ENCODE measurements at regions not wholly inside any gene's neighbourhood (a gene's known extent, or its start where the extent isn't known, plus 50 kb on each side); places are given as distances from the start of the nearest gene placed in this dataset.

DNA sequence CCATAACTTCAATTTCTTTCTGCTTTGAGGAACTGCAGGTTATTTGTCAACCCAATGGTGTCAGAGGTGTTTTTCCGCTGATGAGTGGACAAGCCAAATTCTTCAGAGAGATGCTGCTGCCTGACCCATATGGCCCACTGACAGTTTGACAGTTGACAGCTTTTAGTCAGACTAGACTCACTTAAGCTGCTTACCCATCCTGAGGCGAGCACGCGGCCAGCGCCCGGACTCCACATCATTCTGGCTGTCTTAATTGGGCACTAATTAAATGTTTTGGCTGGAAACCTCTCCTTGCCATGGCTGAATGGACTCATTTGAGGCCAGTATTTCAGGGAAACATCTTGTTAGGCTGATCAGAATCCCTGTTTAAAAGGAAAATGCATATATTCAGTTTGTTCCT is 316.1 kb upstream of the FANCL start:
- no peak overlapping the region for H3K4me3 ChIP-seq (ENCODE audit: low read depth in 2 of 2, low read length in 2 of 2)
- no peaks in the 10 kb centered on the region for H3K36me3 ChIP-seq (ENCODE audit: control insufficient read depth, insufficient read depth, low read length)
- TF ChIP-seq REST (IDR thresholded peaks at IDR 0.05; ENCODE audit: insufficient read depth in 1 of 2, low read depth in 2 of 2, low read length in 1 of 2) (no peak), CTCF (IDR thresholded peaks at IDR 0.05) (no peak), SIN3A (IDR thresholded peaks at IDR 0.05; ENCODE audit: borderline replicate concordance, insufficient read depth, low read depth, low read length) (no peak), TCF7L2 (IDR thresholded peaks at IDR 0.05; ENCODE audit: low read depth, low read length) (no peak), POLR2AphosphoS5 (IDR thresholded peaks at IDR 0.05; ENCODE audit: low read depth, low read length) (no peak)
- DNase-seq (ENCODE audit: low read depth, low spot score) (no peak), ATAC-seq (no peak)
- intact Hi-C loops (cut with micrococcal nuclease; ENCODE audit: unreplicated experiment): no loop called here
- H3K9me3 ChIP-seq (ENCODE audit: control insufficient read depth, insufficient read depth, low read depth, low read length): no peaks in the 10 kb centered on the region
- CTCF ChIA-PET: interaction anchor here (0.6 kb wide), 1 partner anchor 797 kb away, joined by 3 read pairs; no protein-coding TSS in a partner anchor
- BruUV-seq (replicated peaks): no TSS peak
- no peaks in the 10 kb centered on the region for H3K4me1 ChIP-seq (ENCODE audit: control insufficient read depth, insufficient read depth, low read length)
- no peaks in the 10 kb centered on the region for H3K27me3 ChIP-seq (ENCODE audit: control insufficient read depth, insufficient read depth, low read length)
- H3K27ac ChIP-seq (ENCODE audit: low read length): no peak overlapping the region
- in situ Hi-C loops (cut with HindIII; ENCODE audit: low pct_unique_long_range_greater_than_20kb, low sequenced_read_pairs): no loop called here
- POLR2A ChIA-PET: no interaction called here

GRCh38 chr2:58553937-58554336 is 312.8 kb upstream of the FANCL start:
- no peaks in the 10 kb centered on the region for H3K36me3 ChIP-seq (ENCODE audit: control insufficient read depth, insufficient read depth, low read length)
- no TSS peak for BruUV-seq (replicated peaks)
- in situ Hi-C loops (cut with HindIII; ENCODE audit: low pct_unique_long_range_greater_than_20kb, low sequenced_read_pairs): no loop called here
- no peak for TF ChIP-seq TCF7L2 (IDR thresholded peaks at IDR 0.05; ENCODE audit: low read depth, low read length)
- peak; percentile 58 for TF ChIP-seq CTCF (IDR thresholded peaks at IDR 0.05)
- DNase-seq (ENCODE audit: low read depth, low spot score) (no peak), ATAC-seq (no peak; the same call in 1 of the 2 replicates)
- H3K27me3 ChIP-seq (ENCODE audit: control insufficient read depth, insufficient read depth, low read length): no peaks in the 10 kb centered on the region
- no peak overlapping the region for H3K4me3 ChIP-seq (ENCODE audit: low read depth in 2 of 2, low read length in 2 of 2)
- intact Hi-C loops (cut with micrococcal nuclease; ENCODE audit: unreplicated experiment): no loop called here
- H3K4me1 ChIP-seq (ENCODE audit: control insufficient read depth, insufficient read depth, low read length): no peaks in the 10 kb centered on the region
- no peaks in the 10 kb centered on the region for H3K9me3 ChIP-seq (ENCODE audit: control insufficient read depth, insufficient read depth, low read depth, low read length)
- POLR2A ChIA-PET: no interaction called here
- CTCF ChIA-PET: interaction anchor here (0.5 to 1.3 kb wide), 2 partner anchors 567 to 648 kb away, joined by 4 to 6 read pairs; no protein-coding TSS in a partner anchor
- no peak overlapping the region for H3K27ac ChIP-seq (ENCODE audit: low read length)
